Spleen (tissue), 11 donors: ENCODE measurements at regions not wholly inside any gene's neighbourhood (a gene's known extent, or its start where the extent isn't known, plus 50 kb on each side); places are given as distances from the start of the nearest gene placed in this dataset.

ENCODE experiments used
- DNase-seq: peaks from one replicate; pipeline ENCODE4 v3.0.0-alpha.2; 2020
- H3K27ac ChIP-seq, 8 donors: fragments of 200-600 bp; sonication (generic) in 7 of 8; 1 replicate in 4 of 8; 2 replicates in 4 of 8; pipeline versions ENCODE4 v1.5.0 to v1.8.0; 2016 to 2021; ENCODE audit warnings: inconsistent platforms in 4 of 8, mild to moderate bottlenecking in 4 of 8, moderate library complexity in 1 of 8
- H3K27me3 ChIP-seq, 7 donors: fragments of 200-600 bp; sonication (generic) in 6 of 7; replicated peaks in 1 of 7; 1 replicate in 4 of 7; 2 replicates in 3 of 7; pipeline versions ENCODE4 v1.5.0 to v1.8.0; 2016 to 2021; ENCODE audit warnings: inconsistent platforms in 3 of 7, mild to moderate bottlenecking in 1 of 7
- H3K36me3 ChIP-seq, 6 donors: fragments of 200-600 bp; sonication (generic) in 5 of 6; 1 replicate in 4 of 6; 2 replicates in 2 of 6; pipeline versions ENCODE4 v1.5.0 to v1.8.0; 2016 to 2021; ENCODE audit warnings: inconsistent platforms in 2 of 6
- H3K4me1 ChIP-seq, 6 donors: fragments of 200-600 bp; sonication (generic) in 5 of 6; 1 replicate in 3 of 6; 2 replicates in 3 of 6; pipeline versions ENCODE4 v1.5.0 to v1.8.0; 2016 to 2021; ENCODE audit warnings: inconsistent platforms in 3 of 6
- H3K4me3 ChIP-seq, 8 donors: fragments of 200-600 bp; sonication (generic) in 7 of 8; 1 replicate in 4 of 8; 2 replicates in 4 of 8; pipeline versions ENCODE4 v1.5.0 to v1.8.0; 2016 to 2021; ENCODE audit warnings: inconsistent platforms in 4 of 8, mild to moderate bottlenecking in 4 of 8, moderate library complexity in 2 of 8
- H3K9me3 ChIP-seq, 8 donors: fragments of 200-600 bp; sonication (generic) in 7 of 8; 1 replicate in 4 of 8; 2 replicates in 4 of 8; pipeline versions ENCODE4 v1.5.0 to v1.8.0; 2016 to 2021; ENCODE audit warnings: inconsistent platforms in 4 of 8
- POLR2A ChIP-seq, 3 donors: fragments of 450-650 bp; IDR thresholded peaks; one replicate each; pipeline ENCODE4 v1.5.1; 2017; ENCODE audit warnings: antibody characterized with exemption in 3 of 3, mild to moderate bottlenecking in 1 of 3
- POLR2AphosphoS5 ChIP-seq, 3 donors: sonication (generic); formaldehyde crosslinking; IDR thresholded peaks; one replicate each; pipeline ENCODE4 v1.5.1; 2017; ENCODE audit warnings: antibody characterized with exemption in 3 of 3
- WGBS, 5 donors: extraction: QIAGEN DNeasy Blood & Tissue Kit in 3 of 5; methylation state at CpG; one replicate each; pipeline versions ENCODE4 v1.1.5 to v1.1.7; 2013 to 2018; 5-methylcytosine and 5-hydroxymethylcytosine counted together
- intact Hi-C: fragments of 100-400 bp; cut with DNase I; formaldehyde crosslinking; loops from one replicate; pipeline ENCODE4 v1.15.0; 2023; ENCODE audit warnings: low total_unique reads
- TF ChIP-seq, protein P1 (sequence below), 11 experiments: fragments of 200-600 bp in 7 of 11; fragments of 450-650 bp in 4 of 11; sonication (generic) in 4 of 11; IDR thresholded peaks in 8 of 11; conservative IDR thresholded peaks in 3 of 11; 1 replicate in 7 of 11; 2 replicates in 4 of 11; pipeline versions ENCODE4 v1.4.0 to v1.8.0; 2016 to 2021; ENCODE audit warnings: antibody characterized with exemption in 11 of 11, inconsistent platforms in 4 of 11, mild to moderate bottlenecking in 1 of 11
- donor health status: healthy with polysubstance abuse.
- donor health status: DM: no; HTN: no; CAD: no; lungs with moderate emphysema.
- donor health status: DM: no; HTN: no; CAD: no.
- donor health status: Bipolar disorder and iron deficiency.
- donor health status: healthy.
- donor health status: DM: no; HTN: no; CAD: no.
- donor health status: DM: yes; HTN: yes; CAD: no.

DNA sequence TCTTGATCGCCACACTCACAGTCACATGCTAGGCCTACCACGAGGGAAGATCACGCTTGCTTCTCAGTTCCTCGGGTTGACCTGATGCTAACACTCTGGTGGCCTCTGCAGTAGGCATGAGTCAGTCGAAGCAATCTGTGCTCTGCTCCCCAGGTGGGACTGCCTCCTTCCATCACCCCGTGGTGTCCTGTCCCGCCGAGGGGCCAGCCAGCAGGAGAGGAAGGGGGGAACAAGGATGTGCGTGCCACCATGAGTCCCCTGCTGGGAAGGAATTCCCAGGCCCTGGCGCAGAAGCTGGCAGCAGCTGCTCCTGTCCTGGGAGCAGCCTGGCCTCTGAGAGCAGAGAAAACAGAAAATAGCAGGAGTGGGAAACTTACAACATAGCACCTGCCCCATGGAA, 695.0 kb upstream of the NRP1 start:
- Histone ChIP-seq H3K27ac (no peak overlapping the region), H3K27me3 (no peaks in the 10 kb centered on the region), H3K36me3 (no peaks in the 10 kb centered on the region), H3K4me1 (no peaks in the 10 kb centered on the region), H3K9me3 (peaks cover 0 to 7% (median 0%) of the 10 kb centered on the region in 8 donors), H3K4me3 (no peak overlapping the region)
- WGBS, 5 donors, result 88 to 98% (median 91%) methylated on average over 6 to 10 of the region's 10 CpGs
- TF ChIP-seq POLR2A (IDR thresholded peaks at IDR 0.05), result no peak
- TF ChIP-seq POLR2AphosphoS5 (IDR thresholded peaks at IDR 0.05), result no peak
- TF ChIP-seq, protein P1, sequence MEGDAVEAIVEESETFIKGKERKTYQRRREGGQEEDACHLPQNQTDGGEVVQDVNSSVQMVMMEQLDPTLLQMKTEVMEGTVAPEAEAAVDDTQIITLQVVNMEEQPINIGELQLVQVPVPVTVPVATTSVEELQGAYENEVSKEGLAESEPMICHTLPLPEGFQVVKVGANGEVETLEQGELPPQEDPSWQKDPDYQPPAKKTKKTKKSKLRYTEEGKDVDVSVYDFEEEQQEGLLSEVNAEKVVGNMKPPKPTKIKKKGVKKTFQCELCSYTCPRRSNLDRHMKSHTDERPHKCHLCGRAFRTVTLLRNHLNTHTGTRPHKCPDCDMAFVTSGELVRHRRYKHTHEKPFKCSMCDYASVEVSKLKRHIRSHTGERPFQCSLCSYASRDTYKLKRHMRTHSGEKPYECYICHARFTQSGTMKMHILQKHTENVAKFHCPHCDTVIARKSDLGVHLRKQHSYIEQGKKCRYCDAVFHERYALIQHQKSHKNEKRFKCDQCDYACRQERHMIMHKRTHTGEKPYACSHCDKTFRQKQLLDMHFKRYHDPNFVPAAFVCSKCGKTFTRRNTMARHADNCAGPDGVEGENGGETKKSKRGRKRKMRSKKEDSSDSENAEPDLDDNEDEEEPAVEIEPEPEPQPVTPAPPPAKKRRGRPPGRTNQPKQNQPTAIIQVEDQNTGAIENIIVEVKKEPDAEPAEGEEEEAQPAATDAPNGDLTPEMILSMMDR (IDR thresholded peaks at IDR 0.05 in 8 of 11, conservative IDR thresholded peaks at IDR 0.05 in 3 of 11), result no peak
- no peak for DNase-seq
- intact Hi-C loops, result no loop called here

DNA sequence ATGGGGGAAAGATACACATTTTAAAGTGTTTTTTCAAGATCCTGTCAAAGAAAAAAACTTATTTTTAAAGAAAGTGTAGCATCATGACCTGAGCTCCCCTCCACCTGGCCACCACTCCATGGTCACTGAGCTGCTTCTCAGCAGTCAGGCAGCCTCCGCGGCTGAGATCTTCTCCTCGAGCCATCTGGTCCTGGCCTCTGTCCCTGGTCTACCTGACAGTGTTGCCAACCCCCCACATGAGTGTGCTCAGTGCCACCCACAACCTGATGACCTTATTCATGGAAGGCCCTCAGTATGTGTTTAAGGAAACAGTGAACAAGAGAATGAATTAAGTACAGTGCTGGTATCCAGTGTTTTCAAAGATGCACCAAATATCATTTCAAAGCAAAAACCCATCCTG, 694.5 kb upstream of the NRP1 start:
- Histone ChIP-seq H3K9me3 (peaks cover 0 to 6% (median 0%) of the 10 kb centered on the region in 8 donors), H3K27ac (no peak overlapping the region), H3K4me1 (no peaks in the 10 kb centered on the region), H3K27me3 (no peaks in the 10 kb centered on the region), H3K4me3 (no peak overlapping the region), H3K36me3 (no peaks in the 10 kb centered on the region)
- 77 to 100% (median 92%) methylated on average over 3 of the region's 3 CpGs for WGBS, 5 donors
- DNase-seq, result no peak
- intact Hi-C loops, result no loop called here
- TF ChIP-seq POLR2AphosphoS5 (IDR thresholded peaks at IDR 0.05) (no peak), POLR2A (IDR thresholded peaks at IDR 0.05) (no peak)
- TF ChIP-seq, protein P1 (IDR thresholded peaks at IDR 0.05 in 8 of 11, conservative IDR thresholded peaks at IDR 0.05 in 3 of 11), result no peak

DNA sequence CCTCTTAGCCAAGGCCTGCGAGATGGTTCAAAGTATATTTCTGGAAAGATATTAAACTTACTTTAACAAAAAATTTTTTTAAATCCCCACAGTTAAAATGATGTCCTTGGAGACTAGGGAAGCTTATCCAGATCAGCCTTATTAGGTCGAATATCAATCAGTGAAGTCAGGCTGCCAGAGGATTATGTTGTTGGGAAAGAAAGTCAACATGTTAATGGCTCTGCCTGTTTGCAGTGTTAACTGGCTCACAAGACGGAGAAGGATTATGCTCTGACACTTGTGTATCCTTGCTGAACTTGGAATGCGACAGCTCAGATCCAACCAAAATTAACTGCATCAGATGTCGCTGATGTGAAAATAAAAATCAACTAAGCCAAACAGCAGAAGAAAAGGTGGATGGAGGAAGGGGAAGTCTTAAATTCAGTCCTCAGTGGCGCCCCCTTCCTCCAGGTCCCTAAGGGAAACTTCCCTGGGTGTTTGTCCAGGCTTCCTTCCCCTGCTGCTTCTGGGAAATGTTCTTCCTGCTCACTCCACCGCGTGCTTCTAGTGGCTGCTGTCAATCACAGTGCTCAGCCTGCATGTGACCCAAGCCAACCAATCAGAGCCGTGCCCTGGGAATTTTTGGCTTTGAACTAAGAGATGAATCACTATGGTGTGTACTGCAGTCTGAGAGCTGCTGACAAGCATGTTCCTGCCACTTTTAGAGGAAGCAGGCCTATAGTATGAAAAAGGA, 690.4 kb upstream of the NRP1 start:
- no peaks in the 10 kb centered on the region for H3K36me3 ChIP-seq
- intact Hi-C loops, result no loop called here
- 68 to 78% (median 72%) methylated on average over 9 of the region's 9 CpGs for WGBS, 5 donors
- no peak overlapping the region for H3K27ac ChIP-seq
- no peak for DNase-seq
- H3K27me3 ChIP-seq, result no peaks in the 10 kb centered on the region
- no peak for TF ChIP-seq POLR2A (IDR thresholded peaks at IDR 0.05)
- TF ChIP-seq, protein P1 (IDR thresholded peaks at IDR 0.05 in 8 of 11, conservative IDR thresholded peaks at IDR 0.05 in 3 of 11), result no peak
- no peak for TF ChIP-seq POLR2AphosphoS5 (IDR thresholded peaks at IDR 0.05)
- H3K4me3 ChIP-seq, result no peak overlapping the region
- H3K9me3 ChIP-seq, result no peaks in the 10 kb centered on the region
- no peaks in the 10 kb centered on the region for H3K4me1 ChIP-seq

DNA sequence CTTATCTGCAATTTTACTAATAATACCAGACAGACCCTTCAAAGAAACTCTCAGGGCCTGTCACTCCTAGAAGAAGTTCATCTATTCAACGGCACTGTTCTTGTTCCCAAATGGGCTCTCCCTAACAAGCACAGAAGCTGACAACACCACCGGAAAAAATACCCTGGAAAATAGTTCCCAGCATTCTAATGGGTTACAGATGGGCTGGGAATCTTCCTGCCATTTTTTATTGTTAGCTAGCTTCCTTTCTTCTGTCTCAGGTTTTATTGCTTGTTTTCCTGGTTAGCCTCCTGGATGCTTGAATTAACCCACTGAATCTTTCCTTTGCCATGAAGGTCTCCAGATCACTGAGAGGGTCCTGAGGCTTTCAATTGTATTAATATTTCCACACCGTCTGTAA, 689.8 kb upstream of the NRP1 start:
- Histone ChIP-seq H3K27me3 (no peaks in the 10 kb centered on the region), H3K27ac (no peak overlapping the region), H3K9me3 (no peaks in the 10 kb centered on the region), H3K4me1 (no peaks in the 10 kb centered on the region), H3K36me3 (no peaks in the 10 kb centered on the region), H3K4me3 (no peak overlapping the region)
- intact Hi-C loops, result no loop called here
- no peak for TF ChIP-seq POLR2AphosphoS5 (IDR thresholded peaks at IDR 0.05)
- no peak for TF ChIP-seq POLR2A (IDR thresholded peaks at IDR 0.05)
- TF ChIP-seq, protein P1 (IDR thresholded peaks at IDR 0.05 in 8 of 11, conservative IDR thresholded peaks at IDR 0.05 in 3 of 11), result no peak
- 76 to 87% (median 83%) methylated on average over 3 of the region's 3 CpGs for WGBS, 5 donors
- no peak for DNase-seq
